Astrocyte of the spinal cord (primary cell): ENCODE measurements at regions not wholly inside any gene's neighbourhood (a gene's known extent, or its start where the extent isn't known, plus 50 kb on each side); places are given as distances from the start of the nearest gene placed in this dataset.

Experiments
- DNase-seq: peaks from one replicate; pipeline ENCODE4 v3.0.0; 2011; ENCODE audit warnings: low read depth, low spot score
- H3K4me3 ChIP-seq: 2 replicates; pipeline ENCODE4 v1.5.1; 2011; ENCODE audit warnings: low read depth, mild to moderate bottlenecking, low read length, moderate library complexity
- CTCF ChIP-seq: IDR thresholded peaks from 2 replicates; pipeline ENCODE4 v1.5.1; 2012; ENCODE audit warnings: low read depth, mild to moderate bottlenecking, low read length, inconsistent platforms
- in situ Hi-C: cut with HindIII; loops from 2 replicates; pipeline ENCODE4 v1.10.0; 2017; ENCODE audit warnings: low sequenced_read_pairs

GRCh38 chr9:20291201-20291600 is 331.1 kb downstream of the MLLT3 start:
- in situ Hi-C loops, result no loop called here
- no peak overlapping the region for H3K4me3 ChIP-seq
- no peak for TF ChIP-seq CTCF
- DNase-seq, result no peak

- no peak overlapping the region for H3K4me3 ChIP-seq
- no peak for TF ChIP-seq CTCF
- in situ Hi-C loops, result no loop called here
- no peak for DNase-seq
Measured at GRCh38 chr9:20290257-20290656, 332.0 kb downstream of the MLLT3 start.

- H3K4me3 ChIP-seq, result no peak overlapping the region
- no peak for TF ChIP-seq CTCF
- in situ Hi-C loops, result no loop called here
- no peak for DNase-seq
Measured at GRCh38 chr9:20289423-20290010, 332.8 kb downstream of the MLLT3 start.

- no peak for TF ChIP-seq CTCF
- DNase-seq, result no peak
- no peak overlapping the region for H3K4me3 ChIP-seq
Measured at GRCh38 chr9:20286969-20287368, 335.3 kb downstream of the MLLT3 start.

GRCh38 chr9:20286154-20286700 is 336.1 kb downstream of the MLLT3 start:
- H3K4me3 ChIP-seq, result no peak overlapping the region
- in situ Hi-C loops, result no loop called here
- DNase-seq, result no peak
- no peak for TF ChIP-seq CTCF

More at GRCh38 chr9:20286969-20287368, 335.3 kb downstream of the MLLT3 start:
- in situ Hi-C loops, result no loop called here

- TF ChIP-seq CTCF, result no peak
- DNase-seq, result no peak
- in situ Hi-C loops, result no loop called here
- H3K4me3 ChIP-seq, result no peak overlapping the region
Measured at GRCh38 chr9:20284601-20285289, 337.6 kb downstream of the MLLT3 start.
